NT2/D1 (cell line): ENCODE measurements at regions not wholly inside any gene's neighbourhood (a gene's known extent, or its start where the extent isn't known, plus 50 kb on each side); places are given as distances from the start of the nearest gene placed in this dataset.

Experiments used
- DNase-seq: peaks from one replicate; pipeline ENCODE4 v3.0.0-alpha.2; 2011; ENCODE audit warnings: low read depth, low spot score
- H3K27me3 ChIP-seq: 2 replicates; pipeline ENCODE4 v1.6.0; 2011; ENCODE audit warnings: mild to moderate bottlenecking; ENCODE audit not compliant: insufficient read length, insufficient read depth
- H3K36me3 ChIP-seq: 2 replicates; pipeline ENCODE4 v1.6.1; 2011; ENCODE audit warnings: mild to moderate bottlenecking, low read length, mixed read lengths; ENCODE audit not compliant: insufficient read depth, insufficient read length
- H3K4me1 ChIP-seq: 2 replicates; pipeline ENCODE4 v1.5.1; 2011; ENCODE audit not compliant: insufficient read depth, insufficient read length
- H3K4me3 ChIP-seq: 2 replicates; pipeline ENCODE4 v1.5.1; 2011; ENCODE audit warnings: low read depth; ENCODE audit not compliant: insufficient read length
- H3K9ac ChIP-seq: 2 replicates; pipeline ENCODE4 v1.6.0; 2011; ENCODE audit warnings: low read depth; ENCODE audit not compliant: insufficient read length
- H3K9me3 ChIP-seq: 2 replicates; pipeline ENCODE4 v1.5.1; 2011; ENCODE audit warnings: mild to moderate bottlenecking, low read length; ENCODE audit not compliant: insufficient read depth
- SUZ12 ChIP-seq: IDR thresholded peaks from 2 replicates; pipeline ENCODE4 v1.6.1; 2011; ENCODE audit not compliant: insufficient read length, insufficient read depth; ENCODE audit errors: extremely low read depth
- YY1 ChIP-seq: IDR thresholded peaks from 2 replicates; pipeline ENCODE4 v1.6.1; 2011; ENCODE audit not compliant: insufficient read length, insufficient read depth
- ZNF274 ChIP-seq: IDR thresholded peaks from 2 replicates; pipeline ENCODE4 v1.6.1; 2011; ENCODE audit warnings: mild to moderate bottlenecking, low read depth, low read length

DNA sequence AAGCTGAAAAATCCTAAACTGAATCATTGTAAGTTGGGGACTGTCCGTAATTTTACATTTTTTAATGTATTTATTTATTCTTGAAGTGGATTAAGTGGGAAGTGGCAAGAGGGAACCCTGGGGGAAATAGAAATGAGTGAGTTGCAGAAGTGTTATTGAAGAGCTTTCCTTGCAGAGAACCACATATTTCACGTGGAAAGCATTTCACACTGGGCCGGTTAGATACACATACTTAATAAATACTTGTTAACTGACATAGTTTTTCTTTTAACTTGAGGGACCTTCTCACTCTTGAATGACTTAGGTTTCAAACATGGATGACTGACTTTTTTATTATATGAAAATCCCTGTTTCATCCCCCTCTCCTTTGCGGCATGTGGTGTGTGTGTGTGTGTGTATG lies 239.3 kb downstream of the LMO4 start:
- H3K9ac ChIP-seq: no peak overlapping the region
- no peak overlapping the region for H3K4me3 ChIP-seq
- DNase-seq: no peak
- H3K9me3 ChIP-seq: no peaks in the 10 kb centered on the region
- H3K36me3 ChIP-seq: no peaks in the 10 kb centered on the region
- no peaks in the 10 kb centered on the region for H3K4me1 ChIP-seq
- TF ChIP-seq ZNF274: no peak
- no peak for TF ChIP-seq SUZ12
- no peak for TF ChIP-seq YY1
- no peaks in the 10 kb centered on the region for H3K27me3 ChIP-seq

DNA sequence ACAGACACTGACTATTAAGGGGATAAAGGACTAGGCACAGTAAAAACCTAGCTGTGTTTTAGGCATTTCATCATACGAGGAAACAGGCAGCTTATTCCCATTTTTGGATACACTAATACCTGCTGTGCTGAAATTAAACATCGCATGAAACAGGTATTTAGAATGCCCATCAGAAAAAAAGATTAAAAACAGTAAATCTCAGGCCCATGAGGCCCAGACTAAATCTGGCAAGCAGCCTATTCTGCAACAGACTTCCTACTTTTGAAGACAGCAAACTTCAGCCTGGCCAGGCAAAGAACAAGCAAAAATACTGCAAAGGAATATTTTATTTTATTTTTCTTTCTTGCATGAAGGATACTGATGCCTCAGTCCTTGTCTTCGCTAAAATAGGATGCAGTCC lies 240.2 kb downstream of the LMO4 start:
- Histone ChIP-seq H3K27me3 (no peaks in the 10 kb centered on the region), H3K4me3 (no peak overlapping the region), H3K4me1 (no peaks in the 10 kb centered on the region), H3K36me3 (no peaks in the 10 kb centered on the region), H3K9me3 (no peaks in the 10 kb centered on the region), H3K9ac (no peak overlapping the region)
- no peak for DNase-seq
- no peak for TF ChIP-seq YY1
- no peak for TF ChIP-seq ZNF274
- TF ChIP-seq SUZ12: no peak

DNA sequence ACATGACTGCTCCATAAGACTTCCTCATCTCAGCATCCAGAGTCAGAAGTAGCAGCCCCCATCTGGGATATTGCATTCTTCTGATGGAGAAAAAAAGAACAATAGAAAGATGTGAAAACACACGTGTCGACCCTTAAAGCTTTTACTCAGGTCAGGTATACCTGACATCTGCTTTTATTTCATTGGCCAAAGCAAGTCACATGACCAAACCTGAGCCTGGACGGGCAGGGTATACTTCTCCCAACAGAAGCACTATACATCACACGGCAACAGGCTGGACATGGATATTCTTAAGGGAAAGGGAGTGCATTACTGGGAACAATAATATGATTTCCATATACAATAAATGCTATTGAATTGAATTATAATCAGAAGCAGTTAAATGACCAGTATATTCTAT lies 243.3 kb downstream of the LMO4 start:
- no peaks in the 10 kb centered on the region for H3K36me3 ChIP-seq
- DNase-seq: no peak
- no peaks in the 10 kb centered on the region for H3K27me3 ChIP-seq
- TF ChIP-seq YY1: no peak
- no peak for TF ChIP-seq SUZ12
- TF ChIP-seq ZNF274: no peak
- H3K4me1 ChIP-seq: no peaks in the 10 kb centered on the region
- no peak overlapping the region for H3K4me3 ChIP-seq
- no peak overlapping the region for H3K9ac ChIP-seq
- H3K9me3 ChIP-seq: no peaks in the 10 kb centered on the region

DNA sequence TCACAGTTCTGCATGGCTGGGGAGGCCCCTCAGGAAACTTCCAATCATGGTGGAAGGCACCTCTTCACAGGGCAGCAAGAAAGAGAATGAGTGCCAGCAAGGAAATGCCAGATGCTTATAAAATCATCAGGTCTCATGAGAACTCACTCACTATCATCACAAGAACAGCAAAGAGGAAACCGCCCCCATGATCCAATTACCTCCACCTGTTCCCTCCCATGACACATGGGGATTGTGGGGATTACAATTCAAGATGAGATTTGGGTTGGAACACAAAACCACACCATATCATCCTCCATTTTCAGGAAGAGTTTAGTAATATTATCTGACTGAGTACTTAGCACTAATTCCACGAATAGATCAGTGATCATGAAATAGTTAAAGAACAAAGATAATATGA lies 244.2 kb downstream of the LMO4 start:
- Histone ChIP-seq H3K4me3 (no peak overlapping the region), H3K9me3 (no peaks in the 10 kb centered on the region), H3K4me1 (no peaks in the 10 kb centered on the region), H3K36me3 (no peaks in the 10 kb centered on the region), H3K9ac (no peak overlapping the region), H3K27me3 (no peaks in the 10 kb centered on the region)
- no peak for DNase-seq
- TF ChIP-seq SUZ12 (no peak), ZNF274 (no peak), YY1 (no peak)

DNA sequence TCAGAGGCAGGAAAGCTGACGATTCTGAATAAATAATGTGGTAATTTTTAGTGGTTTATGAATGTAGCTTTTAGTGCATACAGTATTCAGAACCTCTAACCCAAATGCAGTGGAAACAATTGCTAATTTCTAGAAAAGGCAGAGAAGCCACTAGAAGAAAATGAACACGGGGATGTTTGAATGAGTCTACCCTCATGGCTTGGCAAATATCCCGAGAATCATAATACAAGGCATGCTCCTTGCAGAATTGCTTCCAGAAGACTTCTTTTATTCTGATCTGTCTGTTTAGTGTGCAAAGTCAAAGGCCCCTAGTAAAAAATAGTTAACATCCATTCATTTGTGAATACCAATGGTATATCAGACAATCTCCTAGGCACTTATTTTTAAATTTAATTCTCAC lies 246.8 kb downstream of the LMO4 start:
- TF ChIP-seq SUZ12: no peak
- TF ChIP-seq ZNF274: no peak
- no peak for TF ChIP-seq YY1
- DNase-seq: no peak
- no peaks in the 10 kb centered on the region for H3K9me3 ChIP-seq

DNA sequence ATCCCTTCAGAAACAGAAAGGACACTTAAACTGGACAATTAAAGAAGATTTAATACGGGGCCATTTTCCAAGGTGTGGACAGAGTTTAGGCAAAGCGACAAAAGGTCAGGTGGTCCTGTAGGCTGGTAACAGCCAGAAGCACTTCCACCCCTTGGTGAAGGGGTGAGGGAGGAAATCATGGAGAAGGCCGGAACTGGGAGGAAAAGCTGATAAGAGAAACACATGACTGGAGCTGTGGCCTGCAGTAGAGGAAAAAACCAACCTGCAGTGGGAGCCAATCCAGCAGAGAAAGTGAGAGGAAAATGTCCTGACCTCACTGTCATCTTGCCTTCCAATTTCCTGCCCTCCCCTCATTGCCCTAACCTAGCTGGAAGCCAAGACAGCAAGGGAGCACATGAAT lies 249.8 kb downstream of the LMO4 start:
- H3K9ac ChIP-seq: no peak overlapping the region
- no peak for DNase-seq
- H3K9me3 ChIP-seq: no peaks in the 10 kb centered on the region
- no peak overlapping the region for H3K4me3 ChIP-seq
- H3K36me3 ChIP-seq: no peaks in the 10 kb centered on the region
- H3K27me3 ChIP-seq: no peaks in the 10 kb centered on the region
- TF ChIP-seq YY1 (no peak), SUZ12 (no peak)
- H3K4me1 ChIP-seq: no peaks in the 10 kb centered on the region

More for the DNA sequence above, 246.8 kb downstream of the LMO4 start:
- H3K4me3 ChIP-seq: no peak overlapping the region
- no peaks in the 10 kb centered on the region for H3K36me3 ChIP-seq
- no peak overlapping the region for H3K9ac ChIP-seq
- H3K27me3 ChIP-seq: no peaks in the 10 kb centered on the region
- H3K4me1 ChIP-seq: no peaks in the 10 kb centered on the region

DNA sequence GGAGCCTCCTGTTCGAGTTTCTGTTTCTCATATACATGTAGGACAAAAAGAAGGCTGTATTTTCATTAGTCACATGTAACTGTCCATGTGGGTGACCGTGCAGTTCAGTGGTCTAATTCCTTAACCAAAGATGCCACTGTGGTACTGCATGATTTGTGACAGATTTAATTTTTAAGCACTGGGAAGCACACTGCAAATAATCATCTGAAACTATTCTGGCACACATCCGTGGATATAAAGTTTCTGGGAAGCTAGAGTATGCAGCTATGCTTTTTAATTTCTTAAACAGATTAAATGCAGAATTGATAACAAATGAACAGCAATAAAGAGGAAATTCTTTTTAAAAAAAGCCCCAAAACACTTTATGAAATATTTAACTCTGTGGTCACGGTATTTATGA lies 254.8 kb downstream of the LMO4 start:
- no peak for DNase-seq
- no peak overlapping the region for H3K9ac ChIP-seq
- no peaks in the 10 kb centered on the region for H3K27me3 ChIP-seq
- no peaks in the 10 kb centered on the region for H3K36me3 ChIP-seq
- TF ChIP-seq SUZ12 (no peak), ZNF274 (no peak), YY1 (no peak)
- no peaks in the 10 kb centered on the region for H3K9me3 ChIP-seq
- H3K4me1 ChIP-seq: no peaks in the 10 kb centered on the region
- no peak overlapping the region for H3K4me3 ChIP-seq

DNA sequence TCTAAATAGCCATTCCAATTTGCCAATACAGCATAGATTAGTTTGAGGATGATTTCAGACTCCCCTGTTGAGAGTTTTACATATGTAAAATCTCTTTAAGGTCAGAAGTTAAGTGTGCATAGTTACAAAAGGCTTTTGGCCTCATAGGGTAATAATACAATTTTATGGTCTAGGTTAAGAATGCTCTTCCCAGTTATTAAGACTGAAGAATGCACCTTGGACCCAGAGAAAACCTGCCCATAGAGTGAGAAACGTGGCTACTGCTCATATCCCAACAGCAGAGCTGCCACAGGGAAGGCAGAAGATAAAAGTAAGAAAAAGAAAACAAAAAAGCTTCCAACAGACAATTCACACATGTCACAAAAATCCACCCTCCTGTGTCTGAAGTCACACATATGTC lies 255.9 kb downstream of the LMO4 start:
- H3K27me3 ChIP-seq: no peaks in the 10 kb centered on the region
- no peak for DNase-seq
- TF ChIP-seq YY1: no peak
- TF ChIP-seq ZNF274: no peak
- no peak for TF ChIP-seq SUZ12
- no peaks in the 10 kb centered on the region for H3K4me1 ChIP-seq
- H3K4me3 ChIP-seq: no peak overlapping the region
- H3K9ac ChIP-seq: no peak overlapping the region
- H3K36me3 ChIP-seq: no peaks in the 10 kb centered on the region
- H3K9me3 ChIP-seq: no peaks in the 10 kb centered on the region
